ENCODE measurements at regions not wholly inside any gene's neighbourhood (a gene's known extent, or its start where the extent isn't known, plus 50 kb on each side); places are given as distances from the start of the nearest gene placed in this dataset.

DNA sequence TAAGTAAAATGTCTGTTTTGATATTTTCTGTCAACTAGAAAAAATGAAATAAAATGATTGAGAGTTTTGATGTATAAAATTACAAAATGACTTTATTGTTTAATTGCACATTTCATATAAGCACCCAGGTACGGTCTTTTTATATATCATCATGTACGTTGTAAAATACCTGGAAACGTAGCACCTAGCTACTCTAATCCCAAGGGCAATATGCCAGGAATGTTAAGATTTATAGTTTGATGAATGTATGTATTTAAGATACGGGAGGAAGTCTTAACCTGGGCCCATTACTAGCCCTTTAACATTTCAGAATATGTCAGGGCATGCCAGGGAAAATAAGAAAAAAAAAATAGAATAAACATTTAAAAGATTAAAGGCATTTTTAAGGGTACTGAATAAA, 490.9 kb upstream of the NRSN1 start:
- TF ChIP-seq EZH2 (IDR thresholded peaks at IDR 0.05; ENCODE audit: low read length, missing control alignments): no peak
- TF ChIP-seq, protein P1, sequence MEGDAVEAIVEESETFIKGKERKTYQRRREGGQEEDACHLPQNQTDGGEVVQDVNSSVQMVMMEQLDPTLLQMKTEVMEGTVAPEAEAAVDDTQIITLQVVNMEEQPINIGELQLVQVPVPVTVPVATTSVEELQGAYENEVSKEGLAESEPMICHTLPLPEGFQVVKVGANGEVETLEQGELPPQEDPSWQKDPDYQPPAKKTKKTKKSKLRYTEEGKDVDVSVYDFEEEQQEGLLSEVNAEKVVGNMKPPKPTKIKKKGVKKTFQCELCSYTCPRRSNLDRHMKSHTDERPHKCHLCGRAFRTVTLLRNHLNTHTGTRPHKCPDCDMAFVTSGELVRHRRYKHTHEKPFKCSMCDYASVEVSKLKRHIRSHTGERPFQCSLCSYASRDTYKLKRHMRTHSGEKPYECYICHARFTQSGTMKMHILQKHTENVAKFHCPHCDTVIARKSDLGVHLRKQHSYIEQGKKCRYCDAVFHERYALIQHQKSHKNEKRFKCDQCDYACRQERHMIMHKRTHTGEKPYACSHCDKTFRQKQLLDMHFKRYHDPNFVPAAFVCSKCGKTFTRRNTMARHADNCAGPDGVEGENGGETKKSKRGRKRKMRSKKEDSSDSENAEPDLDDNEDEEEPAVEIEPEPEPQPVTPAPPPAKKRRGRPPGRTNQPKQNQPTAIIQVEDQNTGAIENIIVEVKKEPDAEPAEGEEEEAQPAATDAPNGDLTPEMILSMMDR (conservative IDR thresholded peaks at IDR 0.05 in 1 of 2, IDR thresholded peaks at IDR 0.05 in 1 of 2; ENCODE audit: low read depth in 1 of 2, low read length in 2 of 2): no peak
- H2AFZ ChIP-seq (ENCODE audit: low read length): no peak overlapping the region
- H3K27me3 ChIP-seq (ENCODE audit: control insufficient read depth, insufficient read depth, low read length): no peaks in the 10 kb centered on the region
- no peaks in the 10 kb centered on the region for H4K20me1 ChIP-seq (ENCODE audit: control insufficient read depth, extremely low read depth, insufficient read depth, low read length)
- H3K4me2 ChIP-seq (ENCODE audit: extremely low read depth, insufficient read depth, low read length): no peak overlapping the region
- H3K79me2 ChIP-seq (ENCODE audit: control insufficient read depth, insufficient read depth, low read length): no peaks in the 10 kb centered on the region
- H3K9ac ChIP-seq (ENCODE audit: insufficient read depth, low read length): no peak overlapping the region
- H3K36me3 ChIP-seq (ENCODE audit: control insufficient read depth, insufficient read depth, low read length): no peaks in the 10 kb centered on the region
- H3K4me3 ChIP-seq (replicated peaks in 1 of 4; ENCODE audit: control extremely low read depth in 1 of 4, insufficient read depth in 1 of 4, low read depth in 3 of 4, low read length in 4 of 4): no peak overlapping the region
- no peaks in the 10 kb centered on the region for H3K9me3 ChIP-seq (ENCODE audit: control insufficient read depth, insufficient read depth, low read depth, low read length)
- H3K4me1 ChIP-seq (ENCODE audit: control insufficient read depth, extremely low read depth, insufficient read depth, low read length): no peaks in the 10 kb centered on the region
- no peak overlapping the region for H3K27ac ChIP-seq (ENCODE audit: insufficient read depth, low read length)
- DNase-seq (ENCODE audit: low read depth in 2 of 2): no peak

DNA sequence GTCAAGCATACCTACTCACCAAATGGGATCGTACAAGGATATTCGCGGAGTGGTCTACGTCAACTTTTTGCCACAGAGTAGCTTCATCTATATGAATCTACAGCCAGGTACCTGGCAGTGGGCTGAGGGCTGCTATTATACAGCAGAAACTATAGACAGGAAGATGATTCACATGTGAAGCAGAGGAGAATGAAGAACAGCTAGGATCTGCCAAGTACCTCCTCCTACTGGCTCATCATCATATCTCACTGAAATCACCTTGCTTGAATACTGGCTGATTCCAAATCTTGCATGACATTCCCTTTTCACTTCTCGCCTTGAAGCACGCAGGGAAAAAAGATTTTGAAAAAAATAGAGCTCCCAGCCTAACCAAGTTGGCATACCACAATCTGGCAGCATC, 488.7 kb upstream of the NRSN1 start:
- no peak overlapping the region for H3K4me3 ChIP-seq (replicated peaks in 1 of 4; ENCODE audit: control extremely low read depth in 1 of 4, insufficient read depth in 1 of 4, low read depth in 3 of 4, low read length in 4 of 4)
- no peak overlapping the region for H2AFZ ChIP-seq (ENCODE audit: low read length)
- H3K4me2 ChIP-seq (ENCODE audit: extremely low read depth, insufficient read depth, low read length): no peak overlapping the region
- H3K27ac ChIP-seq (ENCODE audit: insufficient read depth, low read length): no peak overlapping the region
- no peaks in the 10 kb centered on the region for H3K79me2 ChIP-seq (ENCODE audit: control insufficient read depth, insufficient read depth, low read length)
- no peaks in the 10 kb centered on the region for H3K36me3 ChIP-seq (ENCODE audit: control insufficient read depth, insufficient read depth, low read length)
- DNase-seq (ENCODE audit: low read depth in 2 of 2): no peak
- no peaks in the 10 kb centered on the region for H4K20me1 ChIP-seq (ENCODE audit: control insufficient read depth, extremely low read depth, insufficient read depth, low read length)
- TF ChIP-seq, protein P1 (conservative IDR thresholded peaks at IDR 0.05 in 1 of 2, IDR thresholded peaks at IDR 0.05 in 1 of 2; ENCODE audit: low read depth in 1 of 2, low read length in 2 of 2): no peak
- no peak for TF ChIP-seq EZH2 (IDR thresholded peaks at IDR 0.05; ENCODE audit: low read length, missing control alignments)
- no peak overlapping the region for H3K9ac ChIP-seq (ENCODE audit: insufficient read depth, low read length)
- H3K9me3 ChIP-seq (ENCODE audit: control insufficient read depth, insufficient read depth, low read depth, low read length): no peaks in the 10 kb centered on the region
- no peaks in the 10 kb centered on the region for H3K27me3 ChIP-seq (ENCODE audit: control insufficient read depth, insufficient read depth, low read length)
- H3K4me1 ChIP-seq (ENCODE audit: control insufficient read depth, extremely low read depth, insufficient read depth, low read length): no peaks in the 10 kb centered on the region

DNA sequence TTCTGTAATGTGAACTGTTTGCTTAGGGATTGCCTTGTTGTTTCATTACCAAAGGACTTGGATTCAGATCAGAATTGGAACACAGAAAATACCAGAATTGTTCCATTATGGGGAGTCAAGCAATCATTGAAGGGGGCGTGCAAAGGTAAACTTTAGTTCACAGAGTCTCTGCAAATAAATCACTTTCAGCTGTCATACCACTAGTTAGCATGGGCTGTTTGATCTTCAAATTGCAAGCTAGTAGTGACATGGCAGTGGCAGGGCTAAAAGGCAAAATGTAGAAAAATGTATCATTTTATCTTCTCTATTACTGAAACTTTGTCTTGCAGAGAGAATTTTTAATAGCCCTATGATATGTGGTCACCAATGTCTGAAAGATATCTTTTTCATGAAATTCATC, 483.2 kb upstream of the NRSN1 start:
- Histone ChIP-seq H4K20me1 (ENCODE audit: control insufficient read depth, extremely low read depth, insufficient read depth, low read length) (no peaks in the 10 kb centered on the region), H3K36me3 (ENCODE audit: control insufficient read depth, insufficient read depth, low read length) (no peaks in the 10 kb centered on the region), H3K9ac (ENCODE audit: insufficient read depth, low read length) (no peak overlapping the region), H3K4me1 (ENCODE audit: control insufficient read depth, extremely low read depth, insufficient read depth, low read length) (no peaks in the 10 kb centered on the region), H2AFZ (ENCODE audit: low read length) (no peak overlapping the region), H3K4me3 (replicated peaks in 1 of 4; ENCODE audit: control extremely low read depth in 1 of 4, insufficient read depth in 1 of 4, low read depth in 3 of 4, low read length in 4 of 4) (no peak overlapping the region), H3K27me3 (ENCODE audit: control insufficient read depth, insufficient read depth, low read length) (no peaks in the 10 kb centered on the region), H3K9me3 (ENCODE audit: control insufficient read depth, insufficient read depth, low read depth, low read length) (no peaks in the 10 kb centered on the region), H3K4me2 (ENCODE audit: extremely low read depth, insufficient read depth, low read length) (no peak overlapping the region), H3K79me2 (ENCODE audit: control insufficient read depth, insufficient read depth, low read length) (no peaks in the 10 kb centered on the region), H3K27ac (ENCODE audit: insufficient read depth, low read length) (no peak overlapping the region)
- no peak for TF ChIP-seq EZH2 (IDR thresholded peaks at IDR 0.05; ENCODE audit: low read length, missing control alignments)
- DNase-seq (ENCODE audit: low read depth in 2 of 2): no peak
